ENCODE measurements at regions not wholly inside any gene's neighbourhood (a gene's known extent, or its start where the extent isn't known, plus 50 kb on each side); places are given as distances from the start of the nearest gene placed in this dataset.

DNA sequence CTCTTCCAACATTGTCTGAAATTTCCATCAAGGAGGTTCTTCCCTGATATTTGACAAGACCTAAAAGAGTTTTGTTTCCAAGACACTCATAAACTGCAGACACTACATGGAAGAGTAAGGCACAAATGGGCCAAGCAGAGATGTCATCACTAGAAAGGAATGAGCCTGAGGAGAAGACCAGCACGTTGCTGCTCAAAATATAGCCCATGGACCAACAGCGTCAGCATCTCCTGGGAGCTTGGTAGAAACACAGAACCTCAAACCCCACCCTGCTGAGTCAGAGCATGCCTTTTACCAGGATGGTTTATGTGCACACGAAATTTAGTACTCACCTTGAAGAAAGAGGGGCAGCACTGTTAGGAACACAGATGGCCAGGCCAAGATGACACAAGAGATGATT, 128.7 kb upstream of the MID1 start:
- DNase-seq = no peak

DNA sequence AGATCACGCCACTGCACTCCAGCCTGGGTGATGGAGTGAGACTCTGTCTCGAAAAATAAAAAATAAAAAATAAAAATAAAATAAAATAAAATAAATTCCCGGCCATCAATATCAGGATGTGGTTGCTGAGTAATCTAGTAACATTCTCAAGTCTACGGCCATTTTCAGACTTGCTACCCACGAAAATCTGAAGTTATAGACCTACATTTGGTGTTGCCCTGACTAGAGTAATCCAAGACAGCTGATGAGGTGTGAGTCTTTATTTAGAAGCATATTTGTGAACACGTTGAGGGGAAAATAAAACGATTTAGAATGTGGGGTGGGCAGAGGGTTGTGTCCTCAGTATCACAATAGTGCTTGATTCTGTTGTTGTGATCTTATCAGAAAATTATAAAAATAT, 130.2 kb upstream of the MID1 start:
- no peak for DNase-seq

DNA sequence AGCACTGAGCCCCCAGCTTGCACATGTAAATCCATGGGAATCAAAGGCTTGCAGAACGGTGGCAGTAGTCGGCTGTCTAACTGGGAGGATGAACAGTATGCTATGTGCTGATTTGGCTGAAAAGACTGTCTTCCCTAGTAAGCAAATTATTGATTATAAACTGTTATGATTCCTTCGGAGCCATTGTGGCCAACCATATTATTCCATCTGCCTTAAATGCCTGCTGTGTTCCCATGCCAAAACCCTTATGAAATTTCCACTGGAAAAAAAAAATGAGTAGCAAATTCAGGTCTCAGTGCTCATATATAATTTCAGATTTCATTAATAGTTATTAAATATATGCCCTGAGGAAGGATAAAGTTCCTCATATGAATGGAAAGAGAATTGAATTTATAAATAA, 132.7 kb upstream of the MID1 start:
- DNase-seq = no peak

DNA sequence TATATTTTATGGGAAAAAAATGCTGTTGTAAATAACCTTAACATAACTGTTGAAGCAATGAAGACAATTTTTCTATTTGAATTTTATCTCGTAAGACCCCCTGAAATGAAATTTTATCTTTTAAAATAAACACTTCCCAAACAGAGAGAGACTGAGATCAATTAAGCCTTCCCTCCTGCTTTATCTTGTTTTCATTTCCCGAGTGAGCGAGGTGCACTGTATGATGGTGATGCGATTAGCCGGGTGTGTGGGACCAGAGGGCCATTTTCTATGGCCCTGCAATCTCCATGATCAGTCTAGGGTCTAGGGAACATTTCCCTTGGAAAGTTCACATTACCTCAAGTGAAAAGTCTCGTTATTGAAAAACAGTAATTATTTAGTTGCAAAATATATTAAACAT, 134.1 kb upstream of the MID1 start:
- no peak for DNase-seq

DNA sequence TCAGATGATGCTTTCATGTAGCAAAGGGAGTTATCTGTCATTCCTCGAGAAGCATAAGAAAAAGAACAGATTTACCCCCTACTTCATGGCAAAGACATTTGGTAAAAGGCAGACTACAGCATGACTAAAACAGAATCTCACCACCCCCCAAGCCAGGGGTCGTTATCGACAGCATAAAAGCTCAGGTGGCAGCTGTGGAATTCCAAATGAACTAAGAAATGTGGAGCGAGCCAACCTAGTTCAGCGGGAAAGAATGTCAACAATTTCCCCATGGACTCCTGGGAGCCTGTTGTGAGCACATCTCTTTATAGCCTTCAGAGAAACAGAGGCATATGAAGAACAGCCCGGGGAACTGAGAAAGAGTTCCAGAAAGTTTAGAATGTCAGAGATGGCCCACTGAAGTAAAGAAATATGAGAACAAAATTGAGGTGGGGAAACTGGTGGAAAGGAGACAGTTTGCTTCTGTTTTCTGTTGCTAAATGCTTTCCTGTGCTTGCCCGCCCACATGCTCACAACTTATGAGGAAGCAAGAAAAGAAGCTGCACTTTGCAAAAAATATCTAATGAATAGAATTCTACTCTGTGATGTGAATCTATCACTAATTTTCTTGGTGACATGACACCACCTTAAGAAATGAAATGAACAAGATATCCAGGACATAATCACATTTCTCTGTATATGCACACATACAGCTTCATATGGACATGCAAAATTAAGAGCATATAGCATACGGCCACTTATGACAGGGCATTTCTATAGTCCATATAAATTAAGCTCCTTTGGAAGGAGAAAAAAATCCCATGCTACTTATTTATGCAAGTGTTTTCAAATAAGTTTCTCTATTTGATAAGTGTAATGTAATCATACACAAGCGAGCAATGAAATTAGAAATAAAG, 135.3 kb upstream of the MID1 start:
- peak; percentile 21 for DNase-seq

DNA sequence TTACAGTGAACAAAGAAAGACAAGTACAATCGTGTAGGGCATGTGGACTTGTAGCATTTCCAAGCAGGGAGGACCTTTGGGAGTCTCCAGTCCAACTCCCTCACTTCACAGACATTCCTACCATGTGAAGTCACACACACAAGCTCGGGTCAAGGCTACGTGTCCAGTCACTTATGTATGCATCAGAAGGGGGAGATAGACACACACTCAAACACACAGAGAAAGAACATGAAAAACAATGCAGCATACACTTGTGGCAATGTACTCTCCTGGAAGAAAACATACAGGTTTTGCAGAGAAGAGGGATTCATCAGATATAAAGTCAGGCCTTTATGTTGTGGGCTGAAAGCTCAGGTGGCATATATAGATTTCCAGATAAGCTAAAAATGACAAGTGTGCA, 136.1 kb upstream of the MID1 start:
- DNase-seq = no peak

DNA sequence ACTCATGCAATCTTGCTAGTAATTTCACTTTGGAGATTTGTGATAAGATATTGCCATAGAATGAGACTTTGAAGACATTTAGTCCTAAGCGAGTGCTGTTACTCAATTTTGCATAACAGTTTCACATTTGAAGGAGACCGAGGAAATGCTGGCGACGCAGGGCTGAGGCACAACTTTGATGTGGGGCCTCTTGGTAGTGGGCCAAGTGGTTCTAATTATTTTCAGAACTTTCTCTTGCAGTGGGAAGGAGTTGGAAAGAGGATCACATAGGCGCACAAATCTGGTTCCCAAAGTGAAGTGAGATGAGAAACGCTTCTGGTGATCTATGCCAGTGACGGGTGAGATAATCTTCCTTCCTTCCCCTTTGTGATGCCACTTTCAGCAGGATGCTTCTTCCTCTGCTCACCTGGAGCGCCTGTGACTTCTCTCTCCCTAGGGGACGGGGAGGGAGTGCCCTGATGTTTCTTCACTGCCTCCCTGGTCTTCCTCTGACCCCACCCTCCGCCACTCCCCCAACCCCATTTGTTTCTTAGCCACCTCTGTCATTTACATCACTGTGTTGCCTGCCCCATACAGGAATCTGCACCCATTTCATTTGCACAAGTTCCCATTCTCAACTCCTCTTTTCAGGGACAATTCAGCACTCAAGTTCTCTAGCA, 138.9 kb upstream of the MID1 start:
- DNase-seq = peak; percentile 4

DNA sequence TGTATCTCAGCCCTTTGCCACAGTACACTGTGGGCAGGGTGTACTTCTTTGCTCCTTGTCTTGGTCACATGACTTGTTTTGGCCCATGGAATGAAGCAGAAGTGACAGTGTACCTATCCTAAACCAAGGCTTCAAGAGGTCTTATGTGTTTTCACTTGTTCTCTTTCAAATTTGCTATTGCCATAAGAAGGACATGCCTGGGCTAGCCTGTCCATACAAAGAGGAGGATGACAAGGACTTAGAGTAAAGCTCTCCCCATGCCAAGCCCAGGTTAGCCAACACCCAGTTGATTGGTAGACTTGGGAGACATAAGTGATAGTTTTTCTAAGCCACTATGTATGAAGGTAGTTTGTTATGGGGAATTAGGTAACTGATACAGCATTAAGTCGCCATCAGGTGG, 141.1 kb upstream of the MID1 start:
- no peak for DNase-seq

DNA sequence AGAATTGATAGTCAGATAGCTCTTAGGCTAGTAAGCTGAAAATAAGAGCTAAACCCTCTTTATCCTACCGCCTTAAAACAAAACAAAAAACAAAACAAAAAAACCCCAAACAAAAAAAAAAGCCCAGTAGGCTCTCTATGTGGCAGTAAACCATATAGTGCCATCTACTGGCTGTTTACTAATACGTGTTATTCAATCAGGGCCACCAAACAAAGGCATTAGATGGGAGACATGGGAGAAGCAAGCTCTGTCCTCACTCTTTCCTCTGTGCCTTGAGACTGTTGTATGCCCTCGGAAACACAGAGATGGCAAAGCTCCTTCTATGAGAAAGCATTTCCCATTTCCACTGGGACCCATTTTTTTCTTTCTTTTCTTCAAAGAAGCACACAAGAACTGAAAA, 148.8 kb upstream of the MID1 start:
- peak; percentile 60 for DNase-seq

DNA sequence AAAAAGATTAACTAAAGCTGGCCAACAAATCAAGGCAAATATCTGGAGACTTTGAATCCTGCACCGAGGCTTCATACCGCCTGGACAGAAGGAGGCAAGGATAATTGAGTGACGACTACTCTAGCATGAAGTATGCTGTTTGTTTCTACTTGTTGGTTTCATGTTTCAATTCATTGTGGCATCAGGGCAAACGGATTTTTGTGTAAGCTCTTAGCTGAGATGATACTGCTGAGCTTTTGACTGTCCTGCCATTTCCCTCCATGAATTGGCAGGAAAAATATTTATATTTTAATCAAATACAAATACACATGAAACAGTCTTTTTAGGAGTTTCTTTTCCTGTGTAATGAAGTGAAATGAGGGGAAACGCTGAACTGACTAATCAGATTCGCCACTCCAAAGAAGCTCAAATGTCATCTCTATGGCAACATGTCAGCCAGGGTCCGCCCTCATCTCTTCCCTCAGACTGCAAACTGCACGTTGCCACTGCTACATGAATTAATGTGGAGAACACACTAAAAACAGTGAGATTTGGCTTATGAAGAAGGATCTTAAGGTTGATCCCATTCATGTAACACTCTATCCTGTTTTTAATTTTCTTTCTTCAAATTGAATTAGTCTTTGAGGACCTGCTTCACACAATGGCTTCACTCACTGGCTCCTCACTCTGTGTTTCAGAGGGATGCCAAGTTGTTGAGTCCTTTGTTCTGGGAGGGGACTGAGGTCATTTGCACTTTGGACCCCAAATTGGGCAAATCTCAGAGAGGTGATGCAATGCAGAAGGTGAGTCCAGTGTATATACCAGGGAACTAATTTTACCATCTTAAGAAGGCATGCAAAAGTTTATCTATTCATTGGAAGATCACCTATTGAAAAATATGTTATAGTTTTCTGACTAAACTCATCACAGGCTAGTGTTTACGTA, 149.6 kb upstream of the MID1 start:
- DNase-seq = no peak

DNA sequence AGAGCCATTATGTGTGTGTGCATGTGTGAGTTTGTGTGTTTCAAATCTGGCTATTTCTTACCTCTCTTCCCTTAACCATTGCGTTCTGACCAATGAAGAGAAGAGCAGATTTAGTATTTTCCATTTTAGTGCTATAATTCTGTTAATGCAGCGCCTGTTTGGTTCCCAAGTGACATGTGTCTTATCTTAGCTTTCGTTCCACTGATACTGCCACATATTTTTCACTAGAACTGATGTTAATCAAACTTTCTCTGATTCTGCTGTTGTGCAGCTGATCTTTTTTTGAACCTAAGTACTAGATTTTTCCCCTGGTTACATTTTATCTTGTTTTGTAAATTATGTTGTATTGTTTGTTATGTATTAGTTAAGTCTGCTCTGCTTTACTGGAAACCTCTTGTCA, 152.9 kb upstream of the MID1 start:
- no peak for DNase-seq

DNA sequence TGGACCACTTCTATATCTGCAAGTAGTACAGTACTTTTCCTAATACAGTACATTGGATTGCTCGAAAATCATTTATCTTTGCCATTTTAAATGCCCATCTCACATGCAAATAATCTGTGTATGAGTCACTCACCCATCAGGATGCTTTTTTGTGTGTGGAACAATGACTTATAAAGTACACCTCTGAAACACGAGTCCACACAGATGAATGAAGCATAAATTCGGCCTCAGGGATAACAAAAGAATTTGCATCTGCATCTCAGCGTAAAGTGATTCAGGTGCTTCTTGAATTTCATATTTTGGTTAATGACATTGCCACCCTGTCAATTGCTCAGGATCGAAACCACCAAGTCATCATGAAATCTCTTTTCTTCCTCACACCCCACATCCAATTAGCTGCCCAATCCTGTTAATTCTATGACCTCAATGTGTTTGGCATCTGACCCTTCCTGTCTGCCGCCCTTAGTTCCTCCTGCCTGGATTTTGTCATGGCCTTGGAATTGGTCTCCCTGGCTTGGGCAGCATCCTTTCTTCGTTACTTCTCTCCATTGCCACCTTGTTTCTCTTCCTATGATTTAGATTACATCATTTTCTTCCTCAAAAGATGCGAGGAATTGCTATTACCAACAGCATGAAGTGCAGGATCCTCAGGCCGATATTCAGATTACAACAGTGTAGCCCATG, 161.6 kb upstream of the MID1 start:
- no peak for DNase-seq

DNA sequence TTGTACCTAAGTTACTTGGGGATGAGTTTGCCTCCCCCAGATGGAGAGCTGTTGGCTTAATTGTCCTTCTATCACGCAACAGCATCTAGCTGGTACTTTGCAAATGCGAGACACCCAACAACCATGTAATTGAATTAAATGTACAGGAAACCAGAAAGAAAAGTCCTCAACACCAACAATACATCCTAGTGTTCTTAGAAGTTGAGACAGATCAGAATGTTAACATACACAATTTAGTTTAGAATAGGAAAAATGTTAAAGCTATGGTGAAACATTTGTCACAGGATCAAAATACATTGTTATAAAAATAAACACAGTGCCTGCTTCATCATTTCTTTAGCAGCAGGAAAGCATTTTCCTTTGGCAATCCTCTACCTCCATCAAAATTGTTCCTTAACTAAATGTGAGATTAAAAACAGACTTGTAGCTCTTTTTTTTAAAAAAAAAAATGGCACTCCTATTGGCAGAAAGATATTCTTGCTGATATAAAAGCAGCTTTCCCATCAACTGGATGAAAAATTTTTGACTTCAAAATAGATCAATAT, 163.1 kb upstream of the MID1 start:
- DNase-seq = no peak

DNA sequence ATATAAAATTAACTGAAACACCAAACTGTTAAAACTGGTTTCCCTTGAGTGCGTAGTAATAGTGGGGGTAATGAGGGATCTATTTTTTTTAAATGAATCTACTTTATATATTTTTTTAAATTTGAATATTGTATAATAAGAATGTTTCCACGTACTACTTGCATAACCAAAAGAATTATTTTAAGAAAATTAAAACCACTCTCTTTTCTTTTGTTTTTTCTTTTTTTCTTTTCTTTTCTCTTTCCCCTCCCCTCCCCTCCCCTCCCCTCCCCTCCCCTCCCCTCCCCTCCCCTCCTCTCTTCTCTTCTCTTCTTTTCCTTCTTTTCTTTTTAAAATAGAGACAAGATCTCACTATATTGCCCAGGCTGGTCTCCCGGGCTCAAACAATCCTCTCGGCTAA, 166.9 kb upstream of the MID1 start:
- DNase-seq = no peak

DNA sequence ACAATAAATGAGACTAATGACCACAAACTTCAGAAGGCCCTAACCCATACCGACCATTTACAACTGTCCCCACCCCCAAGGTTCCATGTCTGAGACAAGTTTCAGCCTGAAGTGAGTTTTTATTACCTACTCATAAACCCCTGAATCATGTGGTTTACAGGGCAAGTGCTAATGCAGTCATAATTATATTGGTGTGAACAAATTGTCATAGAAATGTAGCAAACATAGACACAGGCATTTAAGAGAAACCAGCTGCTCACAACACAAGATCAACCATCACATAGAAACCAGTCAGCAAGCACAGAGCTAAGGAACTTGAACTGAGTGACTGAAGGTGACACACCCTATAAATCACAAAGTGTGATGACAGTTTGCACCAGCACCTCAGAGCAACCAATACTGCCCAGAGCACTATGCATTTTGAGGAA, 173.8 kb upstream of the MID1 start:
- no peak for DNase-seq

DNA sequence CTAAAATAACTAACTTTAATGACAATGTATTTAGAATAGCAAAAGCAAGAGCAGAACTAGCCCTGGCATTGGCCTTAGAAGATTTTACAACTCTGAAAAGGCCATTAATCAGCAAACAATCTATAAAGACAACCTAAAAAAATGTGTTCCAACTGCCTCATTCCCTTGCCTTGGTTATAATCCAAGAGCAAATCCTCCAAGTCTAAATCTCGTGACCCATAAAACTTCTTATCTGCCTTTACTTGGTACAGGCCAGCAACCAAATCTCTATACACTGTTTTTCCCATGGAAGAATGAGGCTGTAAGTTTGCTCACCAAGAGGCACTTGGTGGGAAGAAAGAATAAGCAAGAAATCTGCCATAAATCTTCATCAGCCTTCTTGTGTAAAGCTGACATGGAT, 175.3 kb upstream of the MID1 start:
- DNase-seq = no peak

DNA sequence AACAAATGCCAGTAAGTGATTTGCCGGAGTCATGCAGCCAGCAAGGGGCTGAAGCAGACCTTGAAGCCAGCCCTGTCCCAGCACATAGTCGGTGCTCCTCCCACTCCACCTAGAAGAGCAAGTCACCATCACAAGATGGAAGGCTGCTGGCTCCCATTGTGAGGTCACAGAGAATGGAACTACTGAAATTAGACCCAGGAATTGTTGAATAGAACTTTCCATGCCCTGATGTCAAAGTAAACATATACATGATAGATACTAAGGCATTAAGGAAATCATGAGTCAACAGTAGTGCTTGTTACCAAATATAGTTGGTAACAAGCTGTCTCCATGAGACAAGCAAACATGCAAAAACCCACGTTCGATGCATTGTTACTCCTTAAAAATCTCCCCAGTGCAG, 177.1 kb upstream of the MID1 start:
- DNase-seq = no peak

DNA sequence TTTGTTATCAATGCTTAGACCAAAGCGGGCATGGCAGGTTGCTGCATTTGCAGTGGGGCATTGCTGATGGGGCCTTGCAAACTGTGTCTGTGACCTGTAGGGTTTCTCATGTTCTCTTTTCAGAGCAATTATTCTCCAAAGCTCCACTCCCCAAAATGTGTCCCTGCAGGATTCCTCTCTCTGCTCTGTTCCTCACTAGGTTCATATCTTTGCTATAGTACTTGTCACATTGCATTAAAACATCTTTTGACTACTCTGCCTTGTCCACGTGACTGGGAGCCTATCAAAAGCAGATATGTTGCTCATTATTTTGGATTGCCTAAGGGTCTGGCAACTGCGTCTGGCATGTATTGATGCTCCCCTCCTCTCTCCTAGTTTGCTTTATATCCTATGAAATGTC, 177.7 kb upstream of the MID1 start:
- DNase-seq = no peak

DNA sequence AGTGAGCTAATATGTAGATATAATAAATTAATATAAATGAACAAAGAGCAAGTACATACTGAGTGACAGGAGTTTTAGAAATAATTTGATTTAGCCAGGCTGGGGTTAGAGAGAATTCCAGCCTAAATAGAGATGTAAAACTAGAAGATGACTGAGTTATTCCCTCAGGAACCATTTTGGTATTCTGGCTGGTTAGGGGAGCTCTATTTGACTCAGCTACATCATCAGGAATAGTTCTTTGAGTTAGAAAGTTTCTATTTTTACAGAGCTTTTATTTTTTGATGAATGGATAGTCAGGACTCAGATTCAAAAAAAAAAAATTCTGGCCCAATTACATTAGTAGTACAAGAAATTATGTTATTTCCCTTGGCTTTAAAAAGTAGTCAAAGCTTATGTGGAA, 180.4 kb upstream of the MID1 start:
- no peak for DNase-seq

DNA sequence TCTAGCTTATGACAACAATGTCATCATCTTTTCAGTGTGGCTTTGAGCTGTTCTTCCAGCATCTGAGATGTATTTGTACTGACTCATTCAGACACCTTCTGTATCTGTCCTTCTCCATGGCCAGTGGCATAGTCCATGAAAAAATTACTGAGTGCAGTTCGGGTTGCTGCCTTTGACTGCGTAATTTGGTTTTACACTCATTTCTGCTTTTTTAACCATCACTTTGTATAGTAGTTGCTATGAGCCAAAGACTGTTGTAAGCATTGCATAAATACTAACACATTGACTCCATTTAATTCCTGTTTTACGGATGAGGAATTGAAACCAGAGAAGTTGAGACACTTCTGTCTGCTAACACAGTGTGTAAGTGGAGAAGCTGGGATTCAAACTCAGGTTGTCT, 190.7 kb upstream of the MID1 start:
- DNase-seq = no peak

DNA sequence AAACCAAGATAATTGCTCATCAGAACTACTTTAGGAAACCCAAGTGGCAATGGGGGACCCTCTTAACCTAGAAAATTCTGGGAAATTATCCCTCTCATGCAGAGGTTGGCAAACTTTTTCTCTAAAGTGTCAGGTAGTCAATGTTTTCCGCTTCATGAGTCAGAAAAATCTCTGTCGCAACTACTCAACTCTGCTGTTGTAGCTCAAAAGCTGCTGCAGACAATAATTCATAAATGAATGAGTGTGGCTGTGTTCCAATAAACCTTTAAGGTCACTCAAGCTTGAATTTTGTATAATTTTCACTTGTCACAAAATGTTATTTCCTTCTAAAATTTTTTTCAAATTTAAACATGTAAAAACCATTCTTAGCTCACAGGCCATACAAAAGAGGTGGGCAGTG, 193.4 kb upstream of the MID1 start:
- no peak for DNase-seq

DNA sequence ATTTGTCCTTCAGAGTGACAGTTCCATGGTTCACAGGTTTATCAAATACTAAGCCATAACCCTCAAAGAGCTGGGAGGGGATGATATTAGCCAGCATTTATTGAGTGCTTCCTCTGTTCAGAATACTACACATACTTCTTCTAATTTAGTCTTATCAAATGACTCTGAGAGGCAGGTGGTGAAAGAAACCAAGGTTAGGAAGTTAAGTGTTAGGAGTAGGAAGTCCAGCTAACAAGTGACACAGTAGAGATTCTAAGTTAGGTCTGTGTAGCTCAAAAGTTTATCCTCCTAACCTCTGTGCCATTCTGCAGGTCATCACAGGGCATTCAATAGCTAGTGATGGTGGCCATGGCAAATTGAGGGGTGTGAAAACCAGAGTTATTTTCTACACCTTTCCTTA, 198.3 kb upstream of the MID1 start:
- DNase-seq = peak; percentile 1

DNA sequence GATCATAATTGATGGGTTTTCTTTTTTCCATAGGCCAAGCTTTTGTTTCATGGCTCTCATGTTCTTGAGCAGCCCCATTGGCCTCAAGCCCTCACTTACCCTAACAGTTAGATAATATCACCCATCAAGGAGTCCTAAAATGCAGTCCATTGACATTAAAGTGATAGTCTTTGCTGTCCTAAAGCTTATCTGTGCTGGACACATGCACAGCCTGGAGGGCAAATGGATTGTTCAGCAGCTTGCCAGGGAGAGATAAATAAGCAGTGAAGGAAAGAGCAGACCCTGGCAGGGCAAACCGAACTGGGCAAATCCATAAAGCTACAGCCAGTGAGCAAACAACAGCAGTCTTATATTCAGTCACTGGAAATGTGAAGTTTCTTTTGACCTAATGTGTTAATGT, 199.6 kb upstream of the MID1 start:
- peak; percentile 75 for DNase-seq

All from hematopoietic multipotent progenitor cell treated with erythropoietin and hydrocortisone succinate and interleukin-3 and kit ligand, for 6 days (in vitro differentiated cells).